Skeletal muscle satellite cell (primary cell): ENCODE measurements at regions not wholly inside any gene's neighbourhood (a gene's known extent, or its start where the extent isn't known, plus 50 kb on each side); places are given as distances from the start of the nearest gene placed in this dataset.

Experiments
- H3K27me3 ChIP-seq: 2 replicates; pipeline ENCODE4 v1.7.0; 2013; ENCODE audit warnings: low read length; ENCODE audit not compliant: control insufficient read depth, insufficient read depth
- H3K36me3 ChIP-seq: 2 replicates; pipeline ENCODE4 v1.7.0; 2013; ENCODE audit warnings: mild to moderate bottlenecking, control low read depth, low read length; ENCODE audit not compliant: insufficient read depth
- H3K4me1 ChIP-seq: 2 replicates; pipeline ENCODE4 v1.7.0; 2013; ENCODE audit warnings: low read length; ENCODE audit not compliant: control insufficient read depth, insufficient read depth
- H3K4me2 ChIP-seq: 2 replicates; pipeline ENCODE4 v1.7.0; 2013; ENCODE audit warnings: mild to moderate bottlenecking, low read length
- H3K4me3 ChIP-seq: 2 replicates; pipeline ENCODE4 v1.7.0; 2013; ENCODE audit warnings: low read length
- H3K9ac ChIP-seq: 2 replicates; pipeline ENCODE4 v1.7.0; 2013; ENCODE audit warnings: mild to moderate bottlenecking, low read depth, low read length, moderate library complexity
- H3K9me3 ChIP-seq: replicated peaks from 2 replicates; pipeline ENCODE4 v1.7.0; 2013; ENCODE audit warnings: mild to moderate bottlenecking, control low read depth, low read length

- Histone ChIP-seq H3K27me3 (no peaks in the 10 kb centered on the region), H3K4me3 (no peak overlapping the region), H3K9ac (no peak overlapping the region), H3K36me3 (no peaks in the 10 kb centered on the region), H3K4me1 (no peaks in the 10 kb centered on the region), H3K4me2 (no peak overlapping the region), H3K9me3 (no peaks in the 10 kb centered on the region)
Measured at GRCh38 chr3:34568766-34569165, 770.3 kb downstream of the PDCD6IP start.

GRCh38 chr3:34569437-34569836, 771.0 kb downstream of the PDCD6IP start:
- Histone ChIP-seq H3K4me1 (no peaks in the 10 kb centered on the region), H3K4me2 (no peak overlapping the region), H3K4me3 (no peak overlapping the region), H3K9me3 (no peaks in the 10 kb centered on the region), H3K36me3 (no peaks in the 10 kb centered on the region), H3K27me3 (no peaks in the 10 kb centered on the region), H3K9ac (no peak overlapping the region)

GRCh38 chr3:34570916-34571705, 772.7 kb downstream of the PDCD6IP start:
- Histone ChIP-seq H3K27me3 (no peaks in the 10 kb centered on the region), H3K4me2 (no peak overlapping the region), H3K4me3 (no peak overlapping the region), H3K9ac (no peak overlapping the region), H3K9me3 (no peaks in the 10 kb centered on the region), H3K4me1 (no peaks in the 10 kb centered on the region), H3K36me3 (no peaks in the 10 kb centered on the region)

- Histone ChIP-seq H3K4me3 (no peak overlapping the region), H3K4me2 (no peak overlapping the region), H3K4me1 (no peaks in the 10 kb centered on the region), H3K9ac (no peak overlapping the region), H3K27me3 (no peaks in the 10 kb centered on the region), H3K9me3 (no peaks in the 10 kb centered on the region), H3K36me3 (no peaks in the 10 kb centered on the region)
Measured at GRCh38 chr3:34571714-34572113, 773.3 kb downstream of the PDCD6IP start.

GRCh38 chr3:34575776-34576175, 777.3 kb downstream of the PDCD6IP start:
- Histone ChIP-seq H3K27me3 (no peaks in the 10 kb centered on the region), H3K9me3 (no peaks in the 10 kb centered on the region), H3K4me3 (no peak overlapping the region), H3K4me2 (no peak overlapping the region), H3K36me3 (no peaks in the 10 kb centered on the region), H3K9ac (no peak overlapping the region), H3K4me1 (no peaks in the 10 kb centered on the region)

- H3K4me3 ChIP-seq: no peak overlapping the region
Measured at GRCh38 chr3:34582055-34582454, 783.6 kb downstream of the PDCD6IP start.

GRCh38 chr3:34583451-34583850, 785.0 kb downstream of the PDCD6IP start:
- H3K9me3 ChIP-seq: no peaks in the 10 kb centered on the region
- no peak overlapping the region for H3K4me3 ChIP-seq
- no peak overlapping the region for H3K9ac ChIP-seq
- no peaks in the 10 kb centered on the region for H3K4me1 ChIP-seq
- H3K27me3 ChIP-seq: no peaks in the 10 kb centered on the region
- H3K4me2 ChIP-seq: no peak overlapping the region
- no peaks in the 10 kb centered on the region for H3K36me3 ChIP-seq

More at GRCh38 chr3:34582055-34582454, 783.6 kb downstream of the PDCD6IP start:
- Histone ChIP-seq H3K4me2 (no peak overlapping the region), H3K36me3 (no peaks in the 10 kb centered on the region), H3K9me3 (no peaks in the 10 kb centered on the region), H3K9ac (no peak overlapping the region), H3K4me1 (no peaks in the 10 kb centered on the region), H3K27me3 (no peaks in the 10 kb centered on the region)

- no peaks in the 10 kb centered on the region for H3K36me3 ChIP-seq
- H3K4me2 ChIP-seq: no peak overlapping the region
- no peaks in the 10 kb centered on the region for H3K4me1 ChIP-seq
- H3K27me3 ChIP-seq: no peaks in the 10 kb centered on the region
- no peak overlapping the region for H3K4me3 ChIP-seq
- H3K9me3 ChIP-seq: no peaks in the 10 kb centered on the region
- H3K9ac ChIP-seq: no peak overlapping the region
Measured at GRCh38 chr3:34584971-34585370, 786.5 kb downstream of the PDCD6IP start.

- H3K4me2 ChIP-seq: no peak overlapping the region
- no peaks in the 10 kb centered on the region for H3K9me3 ChIP-seq
- no peak overlapping the region for H3K9ac ChIP-seq
- no peak overlapping the region for H3K4me3 ChIP-seq
- no peaks in the 10 kb centered on the region for H3K36me3 ChIP-seq
- no peaks in the 10 kb centered on the region for H3K27me3 ChIP-seq
- no peaks in the 10 kb centered on the region for H3K4me1 ChIP-seq
Measured at GRCh38 chr3:34599595-34599994, 801.2 kb downstream of the PDCD6IP start.

- Histone ChIP-seq H3K4me2 (no peak overlapping the region), H3K9ac (no peak overlapping the region), H3K27me3 (no peaks in the 10 kb centered on the region), H3K4me3 (no peak overlapping the region), H3K36me3 (no peaks in the 10 kb centered on the region), H3K4me1 (no peaks in the 10 kb centered on the region), H3K9me3 (peaks cover 4% of the 10 kb centered on the region)
Measured at GRCh38 chr3:34619990-34620389, 821.6 kb downstream of the PDCD6IP start.

GRCh38 chr3:34626699-34627098, 828.3 kb downstream of the PDCD6IP start:
- Histone ChIP-seq H3K36me3 (no peaks in the 10 kb centered on the region), H3K9me3 (no peaks in the 10 kb centered on the region), H3K27me3 (no peaks in the 10 kb centered on the region)

GRCh38 chr3:34634939-34635338, 836.5 kb downstream of the PDCD6IP start:
- no peak overlapping the region for H3K4me2 ChIP-seq
- no peaks in the 10 kb centered on the region for H3K4me1 ChIP-seq
- no peaks in the 10 kb centered on the region for H3K27me3 ChIP-seq
- no peak overlapping the region for H3K4me3 ChIP-seq
- no peaks in the 10 kb centered on the region for H3K36me3 ChIP-seq
- peaks cover 3% of the 10 kb centered on the region for H3K9me3 ChIP-seq
- H3K9ac ChIP-seq: no peak overlapping the region

More at GRCh38 chr3:34626699-34627098, 828.3 kb downstream of the PDCD6IP start:
- no peak overlapping the region for H3K4me3 ChIP-seq
- H3K9ac ChIP-seq: no peak overlapping the region
- H3K4me1 ChIP-seq: no peaks in the 10 kb centered on the region
- no peak overlapping the region for H3K4me2 ChIP-seq
